Left ventricle myocardium inferior (tissue), 1 donor: ENCODE measurements at regions not wholly inside any gene's neighbourhood (a gene's known extent, or its start where the extent isn't known, plus 50 kb on each side); places are given as distances from the start of the nearest gene placed in this dataset.
"Not testable (repeated sequence)": the region's sequence is repeated elsewhere in the genome, so short reads cannot be mapped to it uniquely, and the experiment has no call there.

Source experiments
- DNase-seq: peaks from one replicate; pipeline ENCODE4 v3.0.0-alpha.2; 2020
- H3K27ac ChIP-seq: fragments of 200-600 bp; replicated peaks from 2 replicates; pipeline ENCODE4 v1.8.0; 2021
- H3K27me3 ChIP-seq: fragments of 200-600 bp; 2 replicates; pipeline ENCODE4 v1.8.0; 2021; ENCODE audit warnings: low read depth
- H3K36me3 ChIP-seq: fragments of 200-600 bp; 2 replicates; pipeline ENCODE4 v1.8.0; 2021
- H3K4me1 ChIP-seq: fragments of 200-600 bp; 2 replicates; pipeline ENCODE4 v1.8.0; 2021
- H3K4me3 ChIP-seq: fragments of 200-600 bp; 2 replicates; pipeline ENCODE4 v1.8.0; 2021; ENCODE audit warnings: mild to moderate bottlenecking, moderate library complexity
- H3K9me3 ChIP-seq: fragments of 200-600 bp; replicated peaks from 2 replicates; pipeline ENCODE4 v1.8.0; 2021
- CTCF ChIP-seq: fragments of 200-600 bp; IDR thresholded peaks from 2 replicates; pipeline ENCODE4 v1.8.0; 2021; ENCODE audit warnings: antibody characterized with exemption, mild to moderate bottlenecking, borderline replicate concordance
- intact Hi-C: fragments of 100-400 bp; cut with micrococcal nuclease; formaldehyde crosslinking; loops from one replicate; pipeline ENCODE4 v1.11.0; 2022
- donor health status: DM: no; HTN: yes; CAD: no; lungs with severe emphysema.

GRCh38 chr2:78754930-78755329 lies 270.6 kb upstream of the REG3G start:
- no peaks in the 10 kb centered on the region for H3K27me3 ChIP-seq
- no peaks in the 10 kb centered on the region for H3K36me3 ChIP-seq
- H3K4me1 ChIP-seq: no peaks in the 10 kb centered on the region
- H3K4me3 ChIP-seq: no peak overlapping the region
- H3K27ac ChIP-seq: no peak overlapping the region
- intact Hi-C loops: no loop called here
- no peak for DNase-seq
- no peak for TF ChIP-seq CTCF
- peaks cover 9% of the 10 kb centered on the region for H3K9me3 ChIP-seq

- no peak overlapping the region for H3K27ac ChIP-seq
- no peak for TF ChIP-seq CTCF
- intact Hi-C loops: no loop called here
- DNase-seq: no peak
- no peaks in the 10 kb centered on the region for H3K4me1 ChIP-seq
- H3K36me3 ChIP-seq: no peaks in the 10 kb centered on the region
- H3K4me3 ChIP-seq: no peak overlapping the region
- H3K27me3 ChIP-seq: no peaks in the 10 kb centered on the region
- H3K9me3 ChIP-seq: peaks cover 26% of the 10 kb centered on the region
Observed at GRCh38 chr2:78757191-78757590, 268.3 kb upstream of the REG3G start.

GRCh38 chr2:78757640-78758039 lies 267.9 kb upstream of the REG3G start:
- Histone ChIP-seq H3K4me1 (no peaks in the 10 kb centered on the region), H3K36me3 (no peaks in the 10 kb centered on the region), H3K27ac (no peak overlapping the region), H3K9me3 (peaks cover 31% of the 10 kb centered on the region), H3K4me3 (no peak overlapping the region), H3K27me3 (no peaks in the 10 kb centered on the region)
- intact Hi-C loops: no loop called here
- no peak for TF ChIP-seq CTCF
- DNase-seq: no peak

GRCh38 chr2:78758765-78759164 lies 266.7 kb upstream of the REG3G start:
- H3K36me3 ChIP-seq, H3K4me3 ChIP-seq, H3K27ac ChIP-seq, DNase-seq, H3K27me3 ChIP-seq, H3K4me1 ChIP-seq, intact Hi-C loops: not testable (repeated sequence)
- peaks cover 37% of the 10 kb centered on the region for H3K9me3 ChIP-seq

DNA sequence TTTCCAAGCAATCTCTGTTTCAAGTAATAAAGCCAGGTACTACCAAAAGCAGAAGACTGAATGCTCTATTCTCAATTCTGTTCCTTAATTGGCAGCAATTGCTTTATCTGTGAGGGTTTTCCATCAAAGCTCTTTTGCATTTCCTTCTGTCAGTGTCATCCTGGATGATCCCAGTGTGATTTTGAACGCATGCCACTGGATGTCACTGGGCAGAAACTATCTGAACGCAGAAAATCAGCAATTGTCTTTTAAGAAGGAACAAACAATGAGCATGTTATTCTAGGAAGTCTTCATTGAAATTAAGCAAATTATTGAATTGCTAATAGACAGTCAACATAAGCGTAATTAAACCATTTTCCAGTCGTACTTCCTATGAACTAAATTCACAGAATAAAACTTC lies 259.0 kb upstream of the REG3G start:
- TF ChIP-seq CTCF: no peak
- H3K27ac ChIP-seq: no peak overlapping the region
- DNase-seq: no peak
- H3K4me3 ChIP-seq: no peak overlapping the region
- intact Hi-C loops: no loop called here
- H3K4me1 ChIP-seq: no peaks in the 10 kb centered on the region
- H3K27me3 ChIP-seq: no peaks in the 10 kb centered on the region
- peaks cover 18% of the 10 kb centered on the region for H3K9me3 ChIP-seq
- H3K36me3 ChIP-seq: no peaks in the 10 kb centered on the region

GRCh38 chr2:78768016-78768415 lies 257.5 kb upstream of the REG3G start:
- intact Hi-C loops: no loop called here
- H3K4me1 ChIP-seq: no peaks in the 10 kb centered on the region
- no peak for DNase-seq

More at GRCh38 chr2:78768016-78768415, 257.5 kb upstream of the REG3G start:
- Histone ChIP-seq H3K4me3 (no peak overlapping the region), H3K27me3 (no peaks in the 10 kb centered on the region), H3K27ac (no peak overlapping the region), H3K36me3 (no peaks in the 10 kb centered on the region), H3K9me3 (peaks cover 2% of the 10 kb centered on the region)
- TF ChIP-seq CTCF: no peak
